Esophagus squamous epithelium (tissue), 4 donors: ENCODE measurements at regions not wholly inside any gene's neighbourhood (a gene's known extent, or its start where the extent isn't known, plus 50 kb on each side); places are given as distances from the start of the nearest gene placed in this dataset.

Experiments used
- POLR2A ChIP-seq, 4 donors: fragments of 450-650 bp; IDR thresholded peaks; one replicate each; pipeline ENCODE4 v1.6.1; 2017; ENCODE audit warnings: antibody characterized with exemption in 4 of 4, mild to moderate bottlenecking in 4 of 4, moderate library complexity in 3 of 4
- TF ChIP-seq, protein P1 (sequence below), 6 experiments: fragments of 450-650 bp in 4 of 6; fragments of 200-600 bp in 2 of 6; sonication (generic) in 2 of 6; IDR thresholded peaks; one replicate each; pipeline ENCODE4 v1.5.1; 2016 to 2019; ENCODE audit warnings: antibody characterized with exemption in 6 of 6, mild to moderate bottlenecking in 4 of 6, moderate library complexity in 4 of 6

GRCh38 chrX:42077675-42078074 is 154.3 kb upstream of the CASK start:
- no peak for TF ChIP-seq POLR2A (IDR thresholded peaks at IDR 0.05)
- TF ChIP-seq, protein P1, sequence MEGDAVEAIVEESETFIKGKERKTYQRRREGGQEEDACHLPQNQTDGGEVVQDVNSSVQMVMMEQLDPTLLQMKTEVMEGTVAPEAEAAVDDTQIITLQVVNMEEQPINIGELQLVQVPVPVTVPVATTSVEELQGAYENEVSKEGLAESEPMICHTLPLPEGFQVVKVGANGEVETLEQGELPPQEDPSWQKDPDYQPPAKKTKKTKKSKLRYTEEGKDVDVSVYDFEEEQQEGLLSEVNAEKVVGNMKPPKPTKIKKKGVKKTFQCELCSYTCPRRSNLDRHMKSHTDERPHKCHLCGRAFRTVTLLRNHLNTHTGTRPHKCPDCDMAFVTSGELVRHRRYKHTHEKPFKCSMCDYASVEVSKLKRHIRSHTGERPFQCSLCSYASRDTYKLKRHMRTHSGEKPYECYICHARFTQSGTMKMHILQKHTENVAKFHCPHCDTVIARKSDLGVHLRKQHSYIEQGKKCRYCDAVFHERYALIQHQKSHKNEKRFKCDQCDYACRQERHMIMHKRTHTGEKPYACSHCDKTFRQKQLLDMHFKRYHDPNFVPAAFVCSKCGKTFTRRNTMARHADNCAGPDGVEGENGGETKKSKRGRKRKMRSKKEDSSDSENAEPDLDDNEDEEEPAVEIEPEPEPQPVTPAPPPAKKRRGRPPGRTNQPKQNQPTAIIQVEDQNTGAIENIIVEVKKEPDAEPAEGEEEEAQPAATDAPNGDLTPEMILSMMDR (IDR thresholded peaks at IDR 0.05): no peak
